HepG2 (cell line): ENCODE measurements at regions not wholly inside any gene's neighbourhood (a gene's known extent, or its start where the extent isn't known, plus 50 kb on each side); places are given as distances from the start of the nearest gene placed in this dataset.

ENCODE experiments used
- ATAC-seq: fragments of 200-7000 bp; cut with Tn5 transposase; 3 replicates; pipeline ENCODE4 v1.9.1; 2020; ENCODE audit warnings: mild to moderate bottlenecking, moderate library complexity
- BruUV-seq: library from RNA; stranded (reverse); fragments of 400-500 nt; replicated peaks from 2 replicates; lab custom pipeline; 2021; lab: Mats Ljungman, UMichigan
- CTCF ChIA-PET: fragments of 300-600 bp; formaldehyde crosslinking; extraction: SDS; loops from one replicate; lab custom pipeline; 2021; ENCODE audit warnings: low total read pairs, inconsistent platforms, low intra/inter-chr PET ratio; lab: Yijun Ruan, JAX
- POLR2A ChIA-PET: fragments of 350-600 bp; sonication (Branson Sonifier 250); formaldehyde crosslinking; loops from one replicate; lab custom pipeline; 2020; ENCODE audit warnings: antibody characterized with exemption, inconsistent platforms; lab: Yijun Ruan, JAX
- DNase-seq: peaks from one replicate; pipeline ENCODE4 v3.0.0-alpha.2; 2015; ENCODE audit warnings: low spot score
- FAIRE-seq: peaks from 3 replicates; lab custom pipeline; 2011; peaks lifted over from hg19 to GRCh38; lab: Jason Lieb, UNC
- H2AFZ ChIP-seq: one replicate; pipeline ENCODE4 v1.6.1; 2011; ENCODE audit warnings: low read length, inconsistent platforms
- H3K27ac ChIP-seq: fragments of 300-600 bp; 3 replicates; pipeline ENCODE4 v1.8.0; 2011; ENCODE audit warnings: mixed run types, mild to moderate bottlenecking, mixed read lengths, low read length, inconsistent platforms; ENCODE audit not compliant: insufficient read depth; ENCODE audit errors: extremely low read length
- H3K27me3 ChIP-seq, 2 experiments: fragments of 200-600 bp in 1 of 2; 2 replicates in 1 of 2; 3 replicates in 1 of 2; pipeline versions ENCODE4 v1.6.0 to v1.8.0; 2011; ENCODE audit warnings: low read length in 2 of 2, mild to moderate bottlenecking in 2 of 2, moderate library complexity in 2 of 2, inconsistent platforms in 1 of 2; ENCODE audit not compliant: insufficient read depth in 2 of 2, control insufficient read depth in 1 of 2
- H3K36me3 ChIP-seq, 2 experiments: fragments of 200-600 bp in 1 of 2; replicated peaks in 1 of 2; 2 replicates in 1 of 2; 3 replicates in 1 of 2; pipeline versions ENCODE4 v1.5.1 to v1.8.0; 2011; ENCODE audit warnings: low read length in 2 of 2, inconsistent platforms in 1 of 2; ENCODE audit not compliant: insufficient read depth in 2 of 2, control insufficient read depth in 1 of 2
- H3K4me1 ChIP-seq: 2 replicates; pipeline ENCODE4 v1.5.1; 2012; ENCODE audit warnings: low read length, inconsistent platforms; ENCODE audit not compliant: insufficient read depth
- H3K4me2 ChIP-seq: 2 replicates; pipeline ENCODE4 v1.6.0; 2011; ENCODE audit warnings: low read depth, low read length, inconsistent platforms
- H3K4me3 ChIP-seq, 3 experiments: fragments of 200-600 bp in 1 of 3; sonication (generic), shearing (Covaris generic) in 1 of 3; replicated peaks in 1 of 3; 2 replicates each; pipeline ENCODE4 v1.5.1; 2011 to 2016; ENCODE audit warnings: low read length in 3 of 3, inconsistent platforms in 2 of 3, low read depth in 2 of 3, mild to moderate bottlenecking in 2 of 3, control low read depth in 1 of 3, mixed read lengths in 1 of 3; ENCODE audit not compliant: insufficient read depth in 1 of 3
- H3K79me2 ChIP-seq: one replicate; pipeline ENCODE4 v1.6.1; 2011; ENCODE audit warnings: low read length, inconsistent platforms; ENCODE audit not compliant: insufficient read depth
- H3K9ac ChIP-seq: 2 replicates; pipeline ENCODE4 v1.6.0; 2011; ENCODE audit warnings: mild to moderate bottlenecking, low read depth, low read length, inconsistent platforms; ENCODE audit not compliant: insufficient read depth
- H3K9me3 ChIP-seq: 2 replicates; pipeline ENCODE4 v1.5.1; 2012; ENCODE audit warnings: mild to moderate bottlenecking, low read length
- H4K20me1 ChIP-seq: 2 replicates; pipeline ENCODE4 v1.6.0; 2011; ENCODE audit warnings: inconsistent platforms, mild to moderate bottlenecking, low read length, moderate library complexity; ENCODE audit not compliant: insufficient read depth
- ATF2 ChIP-seq: sonication (generic); formaldehyde crosslinking; IDR thresholded peaks from 2 replicates; pipeline ENCODE4 v1.4.0; 2020; ENCODE audit warnings: missing genetic modification reagents
- CSRNP1 ChIP-seq: sonication (generic); formaldehyde crosslinking; IDR thresholded peaks from 2 replicates; pipeline ENCODE4 v1.8.1; 2023; ENCODE audit warnings: mild to moderate bottlenecking, missing genetic modification reagents
- MBD4 ChIP-seq: IDR thresholded peaks from 2 replicates; pipeline ENCODE4 v1.6.1; 2012; ENCODE audit warnings: low read length, inconsistent platforms, borderline replicate concordance
- NCOA5 ChIP-seq: sonication (generic); formaldehyde crosslinking; IDR thresholded peaks from 2 replicates; pipeline ENCODE4 v1.4.0; 2020; ENCODE audit warnings: missing genetic modification reagents
- NRL ChIP-seq: sonication (generic); formaldehyde crosslinking; IDR thresholded peaks from 2 replicates; pipeline ENCODE4 v1.5.0; 2020; ENCODE audit warnings: missing genetic modification reagents, mild to moderate bottlenecking, moderate library complexity, borderline replicate concordance
- PRMT3 ChIP-seq: sonication (generic); formaldehyde crosslinking; IDR thresholded peaks from 2 replicates; pipeline ENCODE4 v1.8.1; 2022; ENCODE audit warnings: low read depth, mild to moderate bottlenecking, moderate library complexity, missing genetic modification reagents, borderline replicate concordance
- RXRB ChIP-seq: IDR thresholded peaks from 2 replicates; pipeline ENCODE4 v1.6.1; 2016; ENCODE audit warnings: borderline replicate concordance, missing genetic modification reagents, missing compliant biosample characterization
- SAFB2 ChIP-seq: sonication (generic); formaldehyde crosslinking; IDR thresholded peaks from 2 replicates; pipeline ENCODE4 v1.5.1; 2020; ENCODE audit warnings: missing genetic modification reagents, low read depth, mild to moderate bottlenecking, borderline replicate concordance
- TARDBP ChIP-seq: sonication (generic); formaldehyde crosslinking; IDR thresholded peaks from 2 replicates; pipeline ENCODE4 v1.8.0; 2022; ENCODE audit warnings: mild to moderate bottlenecking, missing genetic modification reagents
- TMF1 ChIP-seq: sonication (generic); formaldehyde crosslinking; IDR thresholded peaks from 2 replicates; pipeline ENCODE4 v1.8.1; 2022; ENCODE audit warnings: low read depth, missing genetic modification reagents
- ZIK1 ChIP-seq: sonication (generic); formaldehyde crosslinking; IDR thresholded peaks from 2 replicates; pipeline ENCODE4 v1.5.0; 2020; ENCODE audit warnings: mild to moderate bottlenecking, low read depth, missing genetic modification reagents, borderline replicate concordance
- ZNF282 ChIP-seq: fragments of 450-650 bp; IDR thresholded peaks from 2 replicates; pipeline ENCODE4 v1.6.1; 2018; ENCODE audit not compliant: partially characterized antibody
- ZNF335 ChIP-seq: sonication (generic); formaldehyde crosslinking; IDR thresholded peaks from 2 replicates; pipeline ENCODE4 v1.4.0; 2020; ENCODE audit warnings: missing genetic modification reagents
- ZNF766 ChIP-seq: sonication (generic); formaldehyde crosslinking; IDR thresholded peaks from 2 replicates; pipeline ENCODE4 v1.5.0; 2020; ENCODE audit warnings: missing genetic modification reagents, borderline replicate concordance
- WGBS: methylation state at CpG from one replicate; pipeline ENCODE4 v1.1.6; 2017; ENCODE audit warnings: low lambda C conversion rate; 5-methylcytosine and 5-hydroxymethylcytosine counted together
- in situ Hi-C: cut with HindIII; loops from 2 replicates; pipeline ENCODE4 v1.10.0; 2017; ENCODE audit warnings: low pct_unique_long_range_greater_than_20kb; ENCODE audit not compliant: extremely low pct_ligation_motif_present
- intact Hi-C: fragments of 100-400 bp; cut with micrococcal nuclease; formaldehyde crosslinking; loops from one replicate; pipeline ENCODE4 v1.10.0; 2022; ENCODE audit not compliant: unreplicated experiment
- TF ChIP-seq, protein P1 (sequence below): sonication (generic); formaldehyde crosslinking; IDR thresholded peaks from 2 replicates; pipeline ENCODE4 v1.4.0; 2020; ENCODE audit warnings: mild to moderate bottlenecking, missing genetic modification reagents
- TF ChIP-seq, protein P2 (sequence below): sonication (generic); formaldehyde crosslinking; IDR thresholded peaks from 2 replicates; pipeline ENCODE4 v1.4.0; 2020; ENCODE audit warnings: missing genetic modification reagents, borderline replicate concordance

DNA sequence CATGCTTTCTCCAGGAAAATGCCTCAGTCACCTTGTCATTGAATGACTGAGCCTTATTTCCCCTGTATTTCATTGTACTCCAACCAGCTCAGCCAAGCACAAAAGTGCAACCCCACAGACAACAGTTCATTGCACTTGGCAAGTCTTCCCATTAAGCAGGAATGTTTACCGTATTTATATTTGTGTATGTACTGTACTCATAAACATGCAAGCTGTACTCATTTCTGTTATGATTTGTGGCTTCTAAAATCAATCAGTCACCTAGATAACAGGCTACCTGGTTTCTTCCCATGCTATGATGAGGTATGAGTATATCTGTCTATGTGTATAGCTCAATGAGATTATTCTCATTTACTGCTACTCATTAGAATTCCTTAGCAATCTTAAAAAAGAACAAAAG is 505.5 kb upstream of the FAM98A start:
- ChIA-PET POLR2A (no interaction called here), CTCF (no interaction called here)
- DNase-seq = no peak
- Histone ChIP-seq H3K4me2 (no peak overlapping the region), H4K20me1 (no peaks in the 10 kb centered on the region), H2AFZ (no peak overlapping the region), H3K9me3 (no peaks in the 10 kb centered on the region), H3K36me3 (no peaks in the 10 kb centered on the region), H3K4me3 (no peak overlapping the region), H3K4me1 (no peaks in the 10 kb centered on the region), H3K9ac (no peak overlapping the region), H3K79me2 (no peaks in the 10 kb centered on the region), H3K27ac (no peak overlapping the region), H3K27me3 (no peaks in the 10 kb centered on the region)
- no peak for ATAC-seq
- no TSS peak for BruUV-seq
- intact Hi-C loops = no loop called here
- WGBS = 0% methylated on average over 1 of the region's 1 CpG
- FAIRE-seq = no peak
- in situ Hi-C loops = no loop called here
- TF ChIP-seq SAFB2 (no peak), ZNF766 (CRISPR knock-in tag) (no peak), TMF1 (CRISPR knock-in tag) (no peak), MBD4 (no peak), NRL (CRISPR knock-in tag) (no peak), TARDBP (CRISPR knock-in tag) (no peak), ZNF282 (no peak), ZNF335 (CRISPR knock-in tag) (no peak), PRMT3 (CRISPR knock-in tag) (no peak), CSRNP1 (CRISPR knock-in tag) (no peak), RXRB (no peak), NCOA5 (CRISPR knock-in tag) (no peak), ZIK1 (CRISPR knock-in tag) (no peak), ATF2 (CRISPR knock-in tag) (no peak)
- TF ChIP-seq, protein P1, sequence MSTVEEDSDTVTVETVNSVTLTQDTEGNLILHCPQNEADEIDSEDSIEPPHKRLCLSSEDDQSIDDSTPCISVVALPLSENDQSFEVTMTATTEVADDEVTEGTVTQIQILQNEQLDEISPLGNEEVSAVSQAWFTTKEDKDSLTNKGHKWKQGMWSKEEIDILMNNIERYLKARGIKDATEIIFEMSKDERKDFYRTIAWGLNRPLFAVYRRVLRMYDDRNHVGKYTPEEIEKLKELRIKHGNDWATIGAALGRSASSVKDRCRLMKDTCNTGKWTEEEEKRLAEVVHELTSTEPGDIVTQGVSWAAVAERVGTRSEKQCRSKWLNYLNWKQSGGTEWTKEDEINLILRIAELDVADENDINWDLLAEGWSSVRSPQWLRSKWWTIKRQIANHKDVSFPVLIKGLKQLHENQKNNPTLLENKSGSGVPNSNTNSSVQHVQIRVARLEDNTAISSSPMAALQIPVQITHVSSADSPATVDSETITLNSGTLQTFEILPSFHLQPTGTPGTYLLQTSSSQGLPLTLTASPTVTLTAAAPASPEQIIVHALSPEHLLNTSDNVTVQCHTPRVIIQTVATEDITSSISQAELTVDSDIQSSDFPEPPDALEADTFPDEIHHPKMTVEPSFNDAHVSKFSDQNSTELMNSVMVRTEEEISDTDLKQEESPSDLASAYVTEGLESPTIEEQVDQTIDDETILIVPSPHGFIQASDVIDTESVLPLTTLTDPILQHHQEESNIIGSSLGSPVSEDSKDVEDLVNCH = no peak
- TF ChIP-seq, protein P2, sequence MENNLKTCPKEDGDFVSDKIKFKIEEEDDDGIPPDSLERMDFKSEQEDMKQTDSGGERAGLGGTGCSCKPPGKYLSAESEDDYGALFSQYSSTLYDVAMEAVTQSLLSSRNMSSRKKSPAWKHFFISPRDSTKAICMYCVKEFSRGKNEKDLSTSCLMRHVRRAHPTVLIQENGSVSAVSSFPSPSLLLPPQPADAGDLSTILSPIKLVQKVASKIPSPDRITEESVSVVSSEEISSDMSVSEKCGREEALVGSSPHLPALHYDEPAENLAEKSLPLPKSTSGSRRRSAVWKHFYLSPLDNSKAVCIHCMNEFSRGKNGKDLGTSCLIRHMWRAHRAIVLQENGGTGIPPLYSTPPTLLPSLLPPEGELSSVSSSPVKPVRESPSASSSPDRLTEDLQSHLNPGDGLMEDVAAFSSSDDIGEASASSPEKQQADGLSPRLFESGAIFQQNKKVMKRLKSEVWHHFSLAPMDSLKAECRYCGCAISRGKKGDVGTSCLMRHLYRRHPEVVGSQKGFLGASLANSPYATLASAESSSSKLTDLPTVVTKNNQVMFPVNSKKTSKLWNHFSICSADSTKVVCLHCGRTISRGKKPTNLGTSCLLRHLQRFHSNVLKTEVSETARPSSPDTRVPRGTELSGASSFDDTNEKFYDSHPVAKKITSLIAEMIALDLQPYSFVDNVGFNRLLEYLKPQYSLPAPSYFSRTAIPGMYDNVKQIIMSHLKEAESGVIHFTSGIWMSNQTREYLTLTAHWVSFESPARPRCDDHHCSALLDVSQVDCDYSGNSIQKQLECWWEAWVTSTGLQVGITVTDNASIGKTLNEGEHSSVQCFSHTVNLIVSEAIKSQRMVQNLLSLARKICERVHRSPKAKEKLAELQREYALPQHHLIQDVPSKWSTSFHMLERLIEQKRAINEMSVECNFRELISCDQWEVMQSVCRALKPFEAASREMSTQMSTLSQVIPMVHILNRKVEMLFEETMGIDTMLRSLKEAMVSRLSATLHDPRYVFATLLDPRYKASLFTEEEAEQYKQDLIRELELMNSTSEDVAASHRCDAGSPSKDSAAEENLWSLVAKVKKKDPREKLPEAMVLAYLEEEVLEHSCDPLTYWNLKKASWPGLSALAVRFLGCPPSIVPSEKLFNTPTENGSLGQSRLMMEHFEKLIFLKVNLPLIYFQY = no peak
